Cardiac fibroblast (primary cell): ENCODE measurements at regions not wholly inside any gene's neighbourhood (a gene's known extent, or its start where the extent isn't known, plus 50 kb on each side); places are given as distances from the start of the nearest gene placed in this dataset.
"Not testable (repeated sequence)": the region's sequence is repeated elsewhere in the genome, so short reads cannot be mapped to it uniquely, and the experiment has no call there.

ENCODE experiments used
- DNase-seq, 2 donors: peaks; one replicate each; pipeline versions ENCODE4 v3.0.0 to v3.0.0-alpha.2; 2010; ENCODE audit warnings: low read depth in 2 of 2
- H3K4me3 ChIP-seq, 2 donors: replicated peaks in 1 of 2; 1 replicate in 1 of 2; 2 replicates in 1 of 2; pipeline ENCODE4 v1.5.1; 2011; ENCODE audit warnings: low read depth in 2 of 2, low read length in 2 of 2, mild to moderate bottlenecking in 2 of 2, moderate library complexity in 1 of 2
- CTCF ChIP-seq: IDR thresholded peaks from one replicate; pipeline ENCODE4 v1.5.1; 2011; ENCODE audit warnings: low read depth, mild to moderate bottlenecking, low read length, inconsistent platforms

- H3K4me3 ChIP-seq: no peak overlapping the region
- TF ChIP-seq CTCF: no peak
- no peak for DNase-seq
Observed at GRCh38 chr4:188377816-188378215, 238.6 kb downstream of the TRIML1 start.

GRCh38 chr4:188383180-188383579 is 243.9 kb downstream of the TRIML1 start:
- no peak for DNase-seq
- TF ChIP-seq CTCF: no peak
- no peak overlapping the region for H3K4me3 ChIP-seq

- H3K4me3 ChIP-seq: no peak overlapping the region
- DNase-seq: peak; percentile 28 to 58
- TF ChIP-seq CTCF: no peak
Observed at GRCh38 chr4:188387179-188387791, 248.0 kb downstream of the TRIML1 start.

- H3K4me3 ChIP-seq, DNase-seq: not testable (repeated sequence)
Observed at GRCh38 chr4:188391349-188391748, 252.1 kb downstream of the TRIML1 start.

- TF ChIP-seq CTCF: no peak
- no peak for DNase-seq
Observed at GRCh38 chr4:188396037-188396436, 256.8 kb downstream of the TRIML1 start.

DNA sequence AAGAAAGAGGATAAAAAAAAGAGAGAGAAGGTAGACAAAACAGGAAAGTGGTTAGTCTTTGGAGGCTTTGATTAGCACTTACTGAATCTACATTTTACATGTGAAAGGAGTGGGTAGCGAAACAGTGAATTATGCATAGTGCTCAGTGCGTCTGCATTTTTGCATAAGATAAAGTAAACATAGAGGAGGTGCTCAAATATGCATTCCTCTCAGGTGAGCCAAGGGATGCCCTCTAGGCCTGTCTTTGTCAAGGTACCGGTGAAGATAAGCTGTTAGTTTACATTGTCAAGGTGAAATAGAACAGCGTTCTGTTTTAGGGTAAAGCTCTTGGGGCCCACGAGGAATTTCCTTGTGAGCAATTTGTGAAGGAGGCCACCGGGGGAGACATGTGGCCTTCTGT is 260.6 kb downstream of the TRIML1 start:
- DNase-seq: no peak
- no peak overlapping the region for H3K4me3 ChIP-seq
- TF ChIP-seq CTCF: no peak

More at GRCh38 chr4:188396037-188396436, 256.8 kb downstream of the TRIML1 start:
- no peak overlapping the region for H3K4me3 ChIP-seq

GRCh38 chr4:188400451-188400850 is 261.2 kb downstream of the TRIML1 start:
- H3K4me3 ChIP-seq: no peak overlapping the region
- TF ChIP-seq CTCF: no peak
- peak in 1 of 2 donors; percentile 29 for DNase-seq
